GM12874 (cell line): ENCODE measurements at regions not wholly inside any gene's neighbourhood (a gene's known extent, or its start where the extent isn't known, plus 50 kb on each side); places are given as distances from the start of the nearest gene placed in this dataset.

ENCODE experiments used
- CTCF ChIP-seq: IDR thresholded peaks from 2 replicates; pipeline ENCODE4 v1.5.1; 2011; ENCODE audit warnings: low read depth, mild to moderate bottlenecking, control low read depth, low read length, moderate library complexity; ENCODE audit not compliant: insufficient read depth

- TF ChIP-seq CTCF: no peak
Measured at GRCh38 chr14:98868866-98869265, 403.1 kb downstream of the BCL11B start.

- TF ChIP-seq CTCF: no peak
Measured at GRCh38 chr14:98871796-98872195, 400.2 kb downstream of the BCL11B start.

GRCh38 chr14:98877065-98877464 is 394.9 kb downstream of the BCL11B start:
- TF ChIP-seq CTCF: no peak

- no peak for TF ChIP-seq CTCF
Measured at GRCh38 chr14:98878282-98878681, 393.7 kb downstream of the BCL11B start.

GRCh38 chr14:98886982-98887381 is 385.0 kb downstream of the BCL11B start:
- TF ChIP-seq CTCF: no peak

GRCh38 chr14:98888281-98888680 is 383.7 kb downstream of the BCL11B start:
- TF ChIP-seq CTCF: no peak

- no peak for TF ChIP-seq CTCF
Measured at GRCh38 chr14:98888927-98889835, 382.8 kb downstream of the BCL11B start.
